Ecto neural progenitor cell (in vitro differentiated cells): ENCODE measurements at regions not wholly inside any gene's neighbourhood (a gene's known extent, or its start where the extent isn't known, plus 50 kb on each side); places are given as distances from the start of the nearest gene placed in this dataset.

Source experiments
- DNase-seq: peaks from one replicate; pipeline ENCODE4 v3.0.0-alpha.2; 2018; ENCODE audit warnings: low spot score

GRCh38 chr2:79355569-79355968, 157.3 kb upstream of the CTNNA2 start:
- DNase-seq = no peak

GRCh38 chr2:79327460-79327859, 167.9 kb upstream of the REG3A start:
- DNase-seq = no peak

GRCh38 chr2:79320871-79321270, 161.3 kb upstream of the REG3A start:
- no peak for DNase-seq

DNA sequence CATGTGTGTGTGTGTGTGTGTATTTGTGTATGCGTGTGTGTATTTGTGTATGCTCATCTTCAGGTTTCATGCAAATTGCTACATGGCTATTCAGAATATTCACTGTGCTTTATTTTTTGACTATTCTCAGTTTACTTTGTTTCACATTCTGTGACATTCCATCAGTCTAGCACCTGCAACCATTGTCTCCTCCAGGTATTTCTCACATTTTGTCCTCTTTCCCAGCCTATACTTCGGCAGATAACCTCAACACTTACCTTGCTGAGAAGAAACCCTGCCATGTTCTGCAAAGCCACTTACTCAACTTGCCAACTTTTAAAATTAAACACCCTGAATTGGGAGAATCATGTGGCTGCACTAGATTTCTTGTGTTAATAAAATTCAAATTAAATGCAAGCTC, 135.4 kb upstream of the REG3A start:
- no peak for DNase-seq

DNA sequence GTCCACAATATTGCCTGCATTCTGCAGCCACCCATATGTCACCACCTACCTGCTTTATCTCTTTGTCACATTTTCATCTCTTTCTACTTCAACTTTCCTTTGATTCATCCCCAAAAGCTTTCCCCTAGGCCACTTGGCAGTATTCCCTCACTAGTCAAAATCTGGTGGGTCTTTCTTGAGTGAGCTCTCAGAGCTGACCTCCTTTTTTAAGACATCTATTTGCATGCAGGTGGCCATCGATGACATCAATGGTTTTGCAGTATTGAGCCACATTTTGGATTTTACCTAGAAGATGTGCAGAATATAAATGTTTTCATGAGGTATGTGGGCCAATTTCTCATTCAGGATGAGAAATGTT, 133.4 kb upstream of the REG3A start:
- DNase-seq = no peak

GRCh38 chr2:79292239-79292957, 132.8 kb upstream of the REG3A start:
- no peak for DNase-seq

- DNase-seq = no peak
Measured at GRCh38 chr2:79275863-79276262, 116.3 kb upstream of the REG3A start.

DNA sequence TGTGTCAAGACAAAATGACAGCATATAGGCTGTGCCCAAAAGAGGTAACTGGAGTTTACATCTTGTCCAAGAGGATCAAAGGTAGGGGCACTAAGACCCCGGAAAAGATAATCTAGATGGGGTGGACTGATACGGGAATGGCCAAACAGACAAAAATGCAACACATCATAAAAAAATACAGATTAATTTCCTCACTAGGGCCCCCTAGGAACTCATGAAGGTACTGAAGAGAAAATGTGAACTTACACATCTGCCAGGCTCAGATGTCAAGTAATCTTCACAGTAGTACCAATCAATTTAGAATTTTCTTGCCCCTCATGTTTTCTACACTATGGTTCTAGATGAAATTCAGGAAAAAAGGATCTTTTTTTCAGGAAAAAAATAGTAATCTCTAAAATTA, 115.6 kb upstream of the REG3A start:
- no peak for DNase-seq

GRCh38 chr2:79272616-79273015, 113.1 kb upstream of the REG3A start:
- DNase-seq = no peak

GRCh38 chr2:79271456-79271855, 111.9 kb upstream of the REG3A start:
- DNase-seq = no peak

DNA sequence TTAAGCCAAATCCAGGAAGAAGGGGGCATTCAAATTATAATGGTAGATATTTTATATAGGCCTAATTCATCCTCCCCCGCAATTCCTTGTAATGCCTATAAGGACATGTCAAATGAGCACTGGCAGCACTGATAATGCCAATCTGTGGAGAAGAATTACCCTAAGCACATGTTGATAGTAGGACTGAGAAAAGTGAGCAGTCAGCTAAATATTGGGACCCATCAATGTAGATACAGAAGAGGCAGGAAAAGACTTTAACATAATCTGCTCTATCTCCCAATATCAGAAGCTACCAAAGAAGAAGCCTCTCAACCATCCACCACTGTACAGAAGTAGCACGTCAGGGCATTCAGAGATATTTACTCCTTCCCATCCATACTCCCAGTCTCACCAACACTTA, 101.3 kb upstream of the REG3A start:
- DNase-seq = no peak

- DNase-seq = no peak
Measured at GRCh38 chr2:79259959-79260358, 100.4 kb upstream of the REG3A start.

DNA sequence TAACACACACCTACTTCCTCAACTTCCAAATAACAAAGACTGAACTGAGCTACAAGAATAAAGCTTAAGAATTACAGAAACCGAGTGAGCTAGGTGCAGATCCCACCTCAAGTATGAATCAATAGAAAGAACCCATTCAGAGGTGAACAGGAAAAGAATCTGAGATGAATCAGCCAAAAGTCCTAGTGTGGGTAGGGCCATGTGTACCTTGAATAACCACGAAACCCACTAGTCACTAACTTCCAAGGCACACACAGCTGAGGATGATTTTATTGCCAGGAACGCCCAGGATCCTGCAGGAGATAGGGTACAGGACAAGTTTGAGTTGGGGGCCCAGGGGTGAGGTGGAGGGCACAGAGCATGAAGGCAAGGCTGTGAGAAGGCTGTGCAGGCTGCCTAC, 99.7 kb upstream of the REG3A start:
- DNase-seq = no peak

GRCh38 chr2:79253243-79253774, 93.8 kb upstream of the REG3A start:
- no peak for DNase-seq

DNA sequence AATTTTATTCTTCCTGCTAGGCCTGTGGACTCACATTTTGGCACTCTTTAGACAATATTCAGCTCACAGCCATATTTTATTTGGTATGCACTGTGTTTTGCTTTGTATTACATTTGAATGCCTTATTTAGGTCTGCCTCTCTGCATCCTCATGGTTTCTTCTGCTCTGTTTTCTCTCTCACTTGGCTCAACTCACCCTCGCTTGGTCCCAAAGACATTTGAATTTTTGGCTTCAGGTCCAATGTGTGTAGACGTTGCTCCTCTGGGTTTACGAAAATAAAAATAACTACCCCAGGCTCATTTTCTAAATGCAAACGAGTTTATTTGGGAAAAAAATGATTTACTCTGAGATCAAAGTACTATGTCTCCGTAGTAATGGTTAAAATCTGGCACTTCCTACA, 91.1 kb upstream of the REG3A start:
- DNase-seq = no peak

DNA sequence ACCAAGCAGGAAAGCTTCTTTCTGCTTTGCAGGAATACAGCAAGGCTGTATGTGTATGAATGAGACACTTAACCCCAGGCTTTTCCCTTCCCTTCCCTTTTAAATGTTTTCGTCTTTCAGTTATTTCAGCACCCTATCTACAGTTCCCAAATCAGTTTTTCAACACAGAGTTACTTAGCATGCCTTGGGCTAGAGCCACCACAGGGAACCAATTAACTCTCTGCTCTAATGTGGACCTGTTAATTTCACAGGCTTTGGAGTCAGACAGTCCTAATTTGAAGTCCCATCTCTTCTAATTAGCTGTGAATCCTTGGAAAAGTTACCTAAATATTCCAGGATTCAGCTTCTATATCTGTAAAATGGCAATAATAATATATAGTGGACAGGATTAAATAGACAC, 89.2 kb upstream of the REG3A start:
- no peak for DNase-seq

DNA sequence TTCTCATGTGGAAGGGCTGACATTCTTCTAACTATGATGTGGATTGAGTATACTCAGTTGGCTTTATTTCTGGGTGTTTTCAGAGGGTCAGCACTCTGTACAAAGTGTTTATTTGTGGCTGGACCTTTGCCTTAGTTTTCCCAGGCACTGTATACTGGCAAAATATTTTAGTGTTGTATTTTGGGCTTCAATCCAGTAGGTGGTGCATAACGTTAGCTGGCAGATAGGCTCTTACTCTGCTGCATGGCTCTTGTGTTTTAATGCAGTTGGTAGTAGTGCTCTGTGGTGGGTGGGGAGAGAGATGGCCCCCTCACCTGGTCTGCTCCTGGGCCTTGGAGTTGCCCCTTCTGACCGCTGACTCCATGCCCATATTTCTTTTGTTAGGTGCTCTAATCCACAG, 75.6 kb upstream of the REG3A start:
- DNase-seq = no peak

DNA sequence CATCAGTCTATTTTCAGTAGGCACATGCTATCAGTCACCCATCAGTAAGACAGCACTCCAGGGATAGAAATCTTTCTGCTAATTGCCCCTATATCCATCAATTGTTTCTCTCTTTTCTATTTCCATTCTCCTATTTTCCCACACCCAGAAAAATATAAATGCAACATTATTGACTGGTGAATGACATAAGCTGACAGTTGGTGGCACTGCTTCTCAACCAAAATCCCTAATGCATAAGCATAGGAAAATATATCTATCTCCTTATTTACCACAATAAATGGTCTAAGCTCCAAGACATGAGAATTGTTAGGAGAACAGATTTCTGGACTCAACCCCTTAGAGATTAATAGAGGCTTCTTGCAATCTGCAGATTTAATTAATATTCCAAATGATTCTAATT, 64.0 kb upstream of the REG3A start:
- no peak for DNase-seq

DNA sequence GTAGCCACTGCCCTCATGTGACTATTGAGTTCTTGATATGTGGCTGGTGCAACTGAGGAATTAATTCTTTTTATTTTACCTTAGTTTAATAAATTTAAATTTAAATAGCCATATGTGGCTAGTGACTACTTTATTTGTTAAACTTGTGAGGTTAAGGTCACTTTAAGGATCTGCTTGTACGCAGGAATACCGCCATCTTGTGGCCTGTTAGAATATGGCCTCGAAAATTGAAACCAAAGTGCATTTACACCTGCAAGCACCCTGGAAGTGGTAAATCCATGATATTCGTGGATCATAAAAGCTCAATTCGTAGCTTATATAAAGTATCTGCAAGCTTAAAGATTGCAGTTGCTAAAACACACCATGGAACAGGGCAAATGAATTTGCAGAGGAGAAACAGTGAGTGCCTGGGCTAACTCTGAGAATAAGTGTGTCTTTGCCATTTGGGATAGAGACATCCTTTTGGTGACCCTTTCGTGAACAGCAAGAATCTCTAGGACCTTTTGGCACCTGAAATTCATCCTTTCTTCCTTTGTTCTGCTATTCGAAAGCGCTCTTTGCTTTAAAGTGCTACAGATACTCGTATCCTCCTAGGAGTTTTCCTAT, 59.9 kb upstream of the REG3A start:
- DNase-seq = peak; percentile 49

DNA sequence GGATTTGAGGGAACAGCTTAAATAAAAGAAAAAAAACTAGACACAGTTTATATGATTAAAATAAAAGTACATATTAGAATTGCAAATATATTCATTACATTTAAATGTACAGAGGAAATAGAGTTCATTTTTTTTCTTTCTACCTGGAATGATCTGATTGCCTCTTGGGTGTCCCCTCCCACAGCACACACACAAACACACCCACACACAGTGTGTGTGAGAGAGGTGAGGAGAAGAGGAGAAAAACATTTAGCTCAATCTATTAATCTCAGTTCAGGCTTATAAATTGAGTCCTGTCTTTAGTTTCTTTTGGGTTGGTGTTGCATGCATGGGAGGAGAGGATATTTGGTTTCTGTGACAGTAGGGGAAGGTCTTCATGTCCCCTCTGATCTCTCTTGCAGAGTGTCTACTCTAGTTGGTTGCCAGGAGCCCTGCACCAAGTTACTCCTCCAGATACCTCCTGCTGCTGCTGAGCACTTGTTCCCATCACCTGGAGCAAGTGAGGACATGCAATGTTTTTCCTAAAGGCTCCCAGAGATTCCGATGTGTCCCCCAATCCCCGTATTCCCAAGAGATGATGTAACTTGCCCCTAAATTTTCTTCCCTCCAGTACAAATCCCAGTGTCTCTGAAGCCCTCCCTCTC, 50.8 kb upstream of the REG3A start:
- DNase-seq = no peak
